Heart left ventricle (tissue), 16 donors: ENCODE measurements at regions not wholly inside any gene's neighbourhood (a gene's known extent, or its start where the extent isn't known, plus 50 kb on each side); places are given as distances from the start of the nearest gene placed in this dataset.

Experiments used
- ATAC-seq, 4 donors: fragments of 200-7000 bp; cut with Tn5 transposase; one replicate each; pipeline ENCODE4 v1.9.1; 2020 to 2022; ENCODE audit warnings: moderate library complexity in 4 of 4, mild to moderate bottlenecking in 3 of 4, moderate number of reproducible peaks in 1 of 4
- DNase-seq, 5 donors: peaks; one replicate each; pipeline ENCODE4 v3.0.0-alpha.2; 2020
- H3K27ac ChIP-seq, 12 donors: fragments of 200-600 bp; sonication (generic) in 4 of 12; one replicate each; pipeline versions ENCODE4 v1.5.0 to v1.8.0; 2016 to 2022; ENCODE audit warnings: mild to moderate bottlenecking in 2 of 12
- H3K27me3 ChIP-seq, 9 donors: fragments of 200-600 bp; sonication (generic) in 2 of 9; one replicate each; pipeline versions ENCODE4 v1.5.1 to v1.8.0; 2016 to 2022; ENCODE audit warnings: mild to moderate bottlenecking in 3 of 9
- H3K36me3 ChIP-seq, 9 donors: fragments of 200-600 bp; sonication (generic) in 2 of 9; one replicate each; pipeline versions ENCODE4 v1.5.0 to v1.8.0; 2018 to 2022; ENCODE audit warnings: mild to moderate bottlenecking in 2 of 9
- H3K4me1 ChIP-seq, 12 donors: fragments of 200-600 bp; sonication (generic) in 4 of 12; one replicate each; pipeline versions ENCODE4 v1.5.0 to v1.8.0; 2016 to 2022; ENCODE audit warnings: mild to moderate bottlenecking in 3 of 12
- H3K4me3 ChIP-seq, 12 donors: fragments of 200-600 bp; sonication (generic) in 4 of 12; one replicate each; pipeline versions ENCODE4 v1.5.0 to v1.8.0; 2017 to 2022; ENCODE audit warnings: mild to moderate bottlenecking in 9 of 12, moderate library complexity in 4 of 12
- H3K9me3 ChIP-seq, 12 donors: fragments of 200-600 bp; sonication (generic) in 4 of 12; one replicate each; pipeline versions ENCODE4 v1.5.0 to v1.8.0; 2016 to 2022; ENCODE audit warnings: mild to moderate bottlenecking in 1 of 12
- POLR2A ChIP-seq, 2 donors: fragments of 450-650 bp; IDR thresholded peaks; one replicate each; pipeline ENCODE4 v1.6.1; 2017; ENCODE audit warnings: antibody characterized with exemption in 2 of 2, mild to moderate bottlenecking in 2 of 2, moderate library complexity in 2 of 2
- WGBS, 4 donors: extraction: QIAGEN DNeasy Blood & Tissue Kit in 2 of 4; methylation state at CpG; one replicate each; pipeline versions ENCODE4 v1.1.5 to v1.1.7; 2013 to 2018; 5-methylcytosine and 5-hydroxymethylcytosine counted together
- intact Hi-C, 10 donors: fragments of 100-400 bp; cut with DNase I; formaldehyde crosslinking; loops; one replicate each; pipeline versions ENCODE4 v1.11.1 to v1.14.2; 2022
- TF ChIP-seq, protein P1 (sequence below), 12 donors: fragments of 200-600 bp; sonication (generic) in 4 of 12; IDR thresholded peaks; one replicate each; pipeline versions ENCODE4 v1.5.0 to v1.8.0; 2018 to 2022; ENCODE audit warnings: antibody characterized with exemption in 12 of 12, mild to moderate bottlenecking in 5 of 12
- donor health status: ischemic (EF 13 %, LVEDD 7.1; RV severe dilation, severe dysfunction).
- donor health status: healthy with polysubstance abuse.
- donor health status: DM: no; HTN: yes; CAD: no.
- donor health status: DM: no; HTN: no; CAD: no.
- donor health status: ischemic (EF 25% LVEDD 6.9; RV normal size, moderate dysfunction).
- donor health status: ischemic (EF 25% LVEDD 5.7; RV mildly dilated, moderate dysfunction).
- donor health status: healthy.
- donor health status: DM: yes; HTN: yes; CAD: no.
- donor health status: ischemic (EF 35%, LVEDD 5.7; RV mildly dilated, moderate dysfunction).
- donor health status: nonischemic (EF 11% LVEDD 7.7; RV severe dilation, severe dysfunction).
- donor health status: DM: yes; HTN: yes; CAD: no.
- donor health status: PGD.
- donor health status: ischemic (EF 29% LVEDD 5.4; RV normal size, mild dysfunction).
- donor health status: nonischemic (EF 23%, LVEDD 6.1; RV moderate dilation, normal function).

GRCh38 chr13:75151081-75151643, 330.8 kb downstream of the TBC1D4 start:
- ATAC-seq: no peak
- 51 to 67% (median 59%) methylated on average over 3 of the region's 3 CpGs for WGBS, 4 donors
- no peak for TF ChIP-seq POLR2A (IDR thresholded peaks at IDR 0.05)
- TF ChIP-seq, protein P1, sequence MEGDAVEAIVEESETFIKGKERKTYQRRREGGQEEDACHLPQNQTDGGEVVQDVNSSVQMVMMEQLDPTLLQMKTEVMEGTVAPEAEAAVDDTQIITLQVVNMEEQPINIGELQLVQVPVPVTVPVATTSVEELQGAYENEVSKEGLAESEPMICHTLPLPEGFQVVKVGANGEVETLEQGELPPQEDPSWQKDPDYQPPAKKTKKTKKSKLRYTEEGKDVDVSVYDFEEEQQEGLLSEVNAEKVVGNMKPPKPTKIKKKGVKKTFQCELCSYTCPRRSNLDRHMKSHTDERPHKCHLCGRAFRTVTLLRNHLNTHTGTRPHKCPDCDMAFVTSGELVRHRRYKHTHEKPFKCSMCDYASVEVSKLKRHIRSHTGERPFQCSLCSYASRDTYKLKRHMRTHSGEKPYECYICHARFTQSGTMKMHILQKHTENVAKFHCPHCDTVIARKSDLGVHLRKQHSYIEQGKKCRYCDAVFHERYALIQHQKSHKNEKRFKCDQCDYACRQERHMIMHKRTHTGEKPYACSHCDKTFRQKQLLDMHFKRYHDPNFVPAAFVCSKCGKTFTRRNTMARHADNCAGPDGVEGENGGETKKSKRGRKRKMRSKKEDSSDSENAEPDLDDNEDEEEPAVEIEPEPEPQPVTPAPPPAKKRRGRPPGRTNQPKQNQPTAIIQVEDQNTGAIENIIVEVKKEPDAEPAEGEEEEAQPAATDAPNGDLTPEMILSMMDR (IDR thresholded peaks at IDR 0.05): no peak

DNA sequence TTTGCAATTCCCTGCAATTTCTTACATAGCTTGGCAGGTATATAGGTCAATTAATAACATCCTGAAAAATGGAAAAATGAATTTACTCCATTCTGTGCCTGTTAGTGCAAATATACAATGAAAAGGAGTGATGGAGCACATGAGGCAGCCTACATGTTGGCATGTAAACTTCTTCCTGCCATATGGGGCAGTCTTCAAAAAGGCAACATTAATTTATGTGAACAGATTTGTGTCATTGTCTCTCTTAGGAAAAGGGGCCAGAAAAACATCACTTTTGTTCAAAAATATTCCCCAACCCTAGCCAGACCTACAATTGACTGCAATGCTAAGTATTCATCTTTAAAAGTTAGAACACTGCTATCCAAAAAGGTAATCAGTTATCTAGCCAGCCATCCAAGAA, 332.2 kb downstream of the TBC1D4 start:
- H3K27me3 ChIP-seq: no peaks in the 10 kb centered on the region
- H3K4me3 ChIP-seq: no peak overlapping the region
- peaks cover 0 to 7% (median 0%) of the 10 kb centered on the region in 12 donors for H3K4me1 ChIP-seq
- no peaks in the 10 kb centered on the region for H3K36me3 ChIP-seq
- TF ChIP-seq, protein P1 (IDR thresholded peaks at IDR 0.05): no peak
- TF ChIP-seq POLR2A (IDR thresholded peaks at IDR 0.05): no peak
- ATAC-seq: no peak
- H3K9me3 ChIP-seq: peaks cover 0 to 3% (median 0%) of the 10 kb centered on the region in 12 donors
- DNase-seq: no peak
- intact Hi-C loops: no loop called here
- H3K27ac ChIP-seq: no peak overlapping the region

More at GRCh38 chr13:75151081-75151643, 330.8 kb downstream of the TBC1D4 start:
- Histone ChIP-seq H3K36me3 (no peaks in the 10 kb centered on the region), H3K9me3 (peaks cover 0 to 3% (median 0%) of the 10 kb centered on the region in 12 donors), H3K4me3 (no peak overlapping the region), H3K27ac (no peak overlapping the region), H3K4me1 (peaks cover 0 to 7% (median 0%) of the 10 kb centered on the region in 12 donors), H3K27me3 (no peaks in the 10 kb centered on the region)
- intact Hi-C loops: no loop called here
- no peak for DNase-seq

DNA sequence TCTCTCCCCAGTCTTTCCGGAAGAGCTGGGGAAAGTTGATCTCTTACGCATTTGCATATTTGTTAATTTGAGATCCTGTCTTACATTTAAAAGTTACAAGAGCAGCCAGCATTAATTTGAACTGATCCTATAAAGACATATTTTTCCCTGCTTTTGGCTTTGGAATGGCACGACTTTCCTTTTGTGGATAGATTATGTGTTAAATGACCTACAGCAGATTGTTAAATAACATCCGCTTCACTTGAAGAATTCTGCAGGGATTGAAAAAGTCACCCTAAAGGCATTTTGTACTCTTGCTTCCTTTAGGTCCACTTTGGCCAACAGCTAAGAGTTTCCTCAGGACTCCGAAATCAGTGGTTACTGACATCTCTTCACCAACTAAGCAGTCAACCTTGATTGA, 334.0 kb downstream of the TBC1D4 start:
- no peaks in the 10 kb centered on the region for H3K36me3 ChIP-seq
- intact Hi-C loops: no loop called here
- 69 to 87% (median 84%) methylated on average over 5 of the region's 5 CpGs for WGBS, 4 donors
- DNase-seq (no peak), ATAC-seq (no peak)
- no peaks in the 10 kb centered on the region for H3K27me3 ChIP-seq
- TF ChIP-seq, protein P1 (IDR thresholded peaks at IDR 0.05): no peak
- no peak for TF ChIP-seq POLR2A (IDR thresholded peaks at IDR 0.05)
- H3K27ac ChIP-seq: no peak overlapping the region
- H3K4me1 ChIP-seq: no peaks in the 10 kb centered on the region
- no peak overlapping the region for H3K4me3 ChIP-seq
- H3K9me3 ChIP-seq: peaks cover 0 to 3% (median 0%) of the 10 kb centered on the region in 12 donors

GRCh38 chr13:75146436-75146835, 335.5 kb downstream of the TBC1D4 start:
- Histone ChIP-seq H3K9me3 (no peaks in the 10 kb centered on the region), H3K36me3 (no peaks in the 10 kb centered on the region), H3K4me3 (no peak overlapping the region), H3K27me3 (no peaks in the 10 kb centered on the region), H3K4me1 (no peaks in the 10 kb centered on the region), H3K27ac (no peak overlapping the region)
- ATAC-seq (no peak), DNase-seq (no peak)
- intact Hi-C loops: no loop called here
- WGBS, 4 donors: 96 to 100% (median 99%) methylated on average over 1 of the region's 1 CpG
- TF ChIP-seq, protein P1 (IDR thresholded peaks at IDR 0.05): no peak
- no peak for TF ChIP-seq POLR2A (IDR thresholded peaks at IDR 0.05)
